NT2/D1 (cell line): ENCODE measurements at regions not wholly inside any gene's neighbourhood (a gene's known extent, or its start where the extent isn't known, plus 50 kb on each side); places are given as distances from the start of the nearest gene placed in this dataset.

Experiments used
- SUZ12 ChIP-seq: IDR thresholded peaks from 2 replicates; pipeline ENCODE4 v1.6.1; 2011; ENCODE audit not compliant: insufficient read length, insufficient read depth; ENCODE audit errors: extremely low read depth
- YY1 ChIP-seq: IDR thresholded peaks from 2 replicates; pipeline ENCODE4 v1.6.1; 2011; ENCODE audit not compliant: insufficient read length, insufficient read depth

- TF ChIP-seq YY1 = no peak
- TF ChIP-seq SUZ12 = no peak
These were observed 299.7 kb upstream of the FOXF1 start for GRCh38 chr16:86210403-86211193.
